H9 (cell line): ENCODE measurements at regions not wholly inside any gene's neighbourhood (a gene's known extent, or its start where the extent isn't known, plus 50 kb on each side); places are given as distances from the start of the nearest gene placed in this dataset.
"Not testable (repeated sequence)": the region's sequence is repeated elsewhere in the genome, so short reads cannot be mapped to it uniquely, and the experiment has no call there.

ENCODE experiments used
- DNase-seq: peaks from one replicate; pipeline ENCODE4 v3.0.0-alpha.2; 2017
- H2AFZ ChIP-seq: one replicate; pipeline ENCODE4 v1.6.1; 2013; ENCODE audit warnings: mild to moderate bottlenecking, low read length, control low read depth, moderate library complexity
- H2AK5ac ChIP-seq: 2 replicates; pipeline ENCODE4 v1.6.1; 2013; ENCODE audit warnings: low read length, control low read depth, mixed read lengths; ENCODE audit not compliant: insufficient read length
- H2BK120ac ChIP-seq: one replicate; pipeline ENCODE4 v1.6.1; 2013; ENCODE audit warnings: low read depth, mild to moderate bottlenecking, low read length, control low read depth, inconsistent platforms; ENCODE audit not compliant: poor library complexity, severe bottlenecking
- H2BK12ac ChIP-seq: 2 replicates; pipeline ENCODE4 v1.6.1; 2013; ENCODE audit warnings: low read length, control low read depth, mixed read lengths, low read depth; ENCODE audit not compliant: insufficient read length
- H2BK15ac ChIP-seq: 2 replicates; pipeline ENCODE4 v1.6.1; 2013; ENCODE audit warnings: low read depth, low read length, control low read depth
- H2BK20ac ChIP-seq: one replicate; pipeline ENCODE4 v1.6.1; 2013; ENCODE audit warnings: low read depth, mild to moderate bottlenecking, low read length, control low read depth, inconsistent platforms; ENCODE audit not compliant: poor library complexity, severe bottlenecking
- H2BK5ac ChIP-seq: 2 replicates; pipeline ENCODE4 v1.6.1; 2013; ENCODE audit warnings: low read length, control low read depth, mixed read lengths; ENCODE audit not compliant: insufficient read length
- H3K14ac ChIP-seq: 2 replicates; pipeline ENCODE4 v1.6.1; 2013; ENCODE audit warnings: low read length, control low read depth; ENCODE audit not compliant: insufficient read depth
- H3K18ac ChIP-seq: 2 replicates; pipeline ENCODE4 v1.6.1; 2013; ENCODE audit warnings: low read depth, mild to moderate bottlenecking, mixed read lengths, low read length, control low read depth; ENCODE audit not compliant: insufficient read length
- H3K23ac ChIP-seq: 2 replicates; pipeline ENCODE4 v1.6.1; 2013; ENCODE audit warnings: low read length, control low read depth, mixed read lengths, low read depth; ENCODE audit not compliant: insufficient read length
- H3K23me2 ChIP-seq: 2 replicates; pipeline ENCODE4 v1.6.1; 2013; ENCODE audit warnings: low read depth, mild to moderate bottlenecking, mixed read lengths, low read length, control low read depth; ENCODE audit not compliant: insufficient read length, poor library complexity, severe bottlenecking
- H3K27ac ChIP-seq: 2 replicates; pipeline ENCODE4 v1.5.1; 2013; ENCODE audit warnings: low read length, control low read depth, mixed read lengths, low read depth; ENCODE audit not compliant: insufficient read length
- H3K27me3 ChIP-seq: 2 replicates; pipeline ENCODE4 v1.6.1; 2013; ENCODE audit warnings: low read length, control low read depth, inconsistent platforms; ENCODE audit not compliant: insufficient read depth
- H3K4ac ChIP-seq: 2 replicates; pipeline ENCODE4 v1.6.1; 2013; ENCODE audit warnings: low read depth, mild to moderate bottlenecking, control low read depth, inconsistent platforms, low read length, moderate library complexity
- H3K4me1 ChIP-seq: 2 replicates; pipeline ENCODE4 v1.6.1; 2013; ENCODE audit warnings: low read length, control low read depth, inconsistent platforms; ENCODE audit not compliant: insufficient read depth
- H3K4me2 ChIP-seq: 2 replicates; pipeline ENCODE4 v1.6.1; 2013; ENCODE audit warnings: low read length, control low read depth, mixed read lengths; ENCODE audit not compliant: insufficient read length, insufficient read depth
- H3K56ac ChIP-seq: 2 replicates; pipeline ENCODE4 v1.6.1; 2013; ENCODE audit warnings: low read depth, mild to moderate bottlenecking, mixed read lengths, low read length, control low read depth; ENCODE audit not compliant: insufficient read length
- H3K79me1 ChIP-seq: 2 replicates; pipeline ENCODE4 v1.6.1; 2013; ENCODE audit warnings: low read depth, mild to moderate bottlenecking, moderate library complexity, low read length, control low read depth, inconsistent platforms; ENCODE audit not compliant: insufficient read depth, poor library complexity, severe bottlenecking
- H3K79me2 ChIP-seq: 2 replicates; pipeline ENCODE4 v1.6.1; 2013; ENCODE audit warnings: low read length, control low read depth, inconsistent platforms; ENCODE audit not compliant: insufficient read depth
- H3K9ac ChIP-seq: 2 replicates; pipeline ENCODE4 v1.6.1; 2013; ENCODE audit warnings: low read length, control low read depth, mixed read lengths; ENCODE audit not compliant: insufficient read length; ENCODE audit errors: extremely low read depth
- H3K9me3 ChIP-seq: one replicate; pipeline ENCODE4 v1.6.1; 2013; ENCODE audit warnings: low read depth, low read length, inconsistent platforms; ENCODE audit not compliant: control insufficient read depth
- H3T11ph ChIP-seq: one replicate; pipeline ENCODE4 v1.6.1; 2013; ENCODE audit warnings: mild to moderate bottlenecking, low read length, control low read depth, inconsistent platforms
- H4K20me1 ChIP-seq: one replicate; pipeline ENCODE4 v1.6.1; 2013; ENCODE audit not compliant: control insufficient read depth, insufficient read length, insufficient read depth
- H4K5ac ChIP-seq: 2 replicates; pipeline ENCODE4 v1.6.1; 2013; ENCODE audit warnings: low read depth, mild to moderate bottlenecking, mixed read lengths, low read length, control low read depth; ENCODE audit not compliant: insufficient read length
- H4K8ac ChIP-seq: replicated peaks from 2 replicates; pipeline ENCODE4 v1.6.1; 2013; ENCODE audit warnings: low read length, control low read depth, mixed read lengths, low read depth; ENCODE audit not compliant: insufficient read length
- H4K91ac ChIP-seq: 2 replicates; pipeline ENCODE4 v1.6.1; 2013; ENCODE audit warnings: low read depth, mild to moderate bottlenecking, moderate library complexity, mixed read lengths, low read length, control low read depth; ENCODE audit not compliant: insufficient read length
- H3K27ac Mint-ChIP-seq, 3 experiments: 2 replicates in 2 of 3; 3 replicates in 1 of 3; pipeline ENCODE4 v1.8.0; 2020 to 2021; ENCODE audit warnings: mixed read lengths in 3 of 3, mild to moderate bottlenecking in 1 of 3, moderate library complexity in 1 of 3
- H3K27me3 Mint-ChIP-seq: 2 replicates; pipeline ENCODE4 v1.8.0; 2021; ENCODE audit warnings: low read depth, mild to moderate bottlenecking, moderate library complexity, mixed read lengths
- H3K36me3 Mint-ChIP-seq, 3 experiments: 2 replicates in 2 of 3; 3 replicates in 1 of 3; pipeline ENCODE4 v1.8.0; 2020 to 2021; ENCODE audit warnings: low read depth in 3 of 3, mixed read lengths in 3 of 3; ENCODE audit not compliant: insufficient read depth in 1 of 3
- H3K4me1 Mint-ChIP-seq, 2 experiments: 2 replicates each; pipeline ENCODE4 v1.8.0; 2020; ENCODE audit warnings: mixed read lengths in 2 of 2
- H3K4me3 Mint-ChIP-seq, 2 experiments: 2 replicates in 1 of 2; 3 replicates in 1 of 2; pipeline ENCODE4 v1.8.0; 2020 to 2021; ENCODE audit warnings: mild to moderate bottlenecking in 2 of 2, mixed read lengths in 2 of 2, moderate library complexity in 1 of 2
- H3K9me3 Mint-ChIP-seq, 2 experiments: 2 replicates in 1 of 2; 3 replicates in 1 of 2; pipeline ENCODE4 v1.8.0; 2020; ENCODE audit warnings: mild to moderate bottlenecking in 2 of 2, mixed read lengths in 2 of 2, moderate library complexity in 1 of 2
- CTCF ChIP-seq: fragments of 200-600 bp; sonication (generic); conservative IDR thresholded peaks from 3 replicates; pipeline ENCODE4 v1.8.0; 2021; ENCODE audit warnings: antibody characterized with exemption, mild to moderate bottlenecking
- WGBS: extraction: QIAGEN DNeasy Blood & Tissue Kit; methylation state at CpG from one replicate; pipeline ENCODE4 v1.1.7; 2013; ENCODE audit warnings: missing lambda C conversion rate, low lambda C conversion rate, mixed read lengths; ENCODE audit not compliant: insufficient read length; ENCODE audit errors: extremely low coverage; 5-methylcytosine and 5-hydroxymethylcytosine counted together

- no peak for TF ChIP-seq CTCF
- Mint-ChIP-seq H3K27ac (no peak overlapping the region), H3K4me1 (no peaks in the 10 kb centered on the region), H3K4me3 (no peak overlapping the region), H3K9me3 (no peaks in the 10 kb centered on the region), H3K36me3 (no peaks in the 10 kb centered on the region; a peak in 1 of 7 replicates), H3K27me3 (no peaks in the 10 kb centered on the region)
- no peak overlapping the region for H2BK5ac ChIP-seq
- H4K5ac ChIP-seq = no peak overlapping the region
- H3K4me2 ChIP-seq = no peak overlapping the region
- DNase-seq = no peak
- no peak overlapping the region for H2BK12ac ChIP-seq
- no peaks in the 10 kb centered on the region for H4K20me1 ChIP-seq
- no peaks in the 10 kb centered on the region for H3K79me1 ChIP-seq
- H2AFZ ChIP-seq = no peak overlapping the region
- H3K79me2 ChIP-seq = no peaks in the 10 kb centered on the region
- H4K8ac ChIP-seq = no peak overlapping the region
- no CpG with 5 or more reads among the region's 1 CpG for WGBS
- H3T11ph ChIP-seq = no peak overlapping the region
- H3K4me1 ChIP-seq = no peaks in the 10 kb centered on the region
- no peak overlapping the region for H2BK20ac ChIP-seq
- H2BK15ac ChIP-seq = no peak overlapping the region
- no peak overlapping the region for H3K56ac ChIP-seq
- H4K91ac ChIP-seq = no peak overlapping the region
- H3K23me2 ChIP-seq = no peaks in the 10 kb centered on the region
- H3K23ac ChIP-seq = no peak overlapping the region
- H3K9me3 ChIP-seq = no peaks in the 10 kb centered on the region
- H3K18ac ChIP-seq = no peak overlapping the region
- no peak overlapping the region for H3K14ac ChIP-seq
- no peak overlapping the region for H3K4ac ChIP-seq
- no peaks in the 10 kb centered on the region for H3K27me3 ChIP-seq
- no peak overlapping the region for H3K27ac ChIP-seq
- no peak overlapping the region for H2AK5ac ChIP-seq
- no peak overlapping the region for H3K9ac ChIP-seq
- no peak overlapping the region for H2BK120ac ChIP-seq
Measured at GRCh38 chr2:192932376-192932775, 737.6 kb upstream of the TMEFF2 start.

- not testable (repeated sequence) for H2BK120ac ChIP-seq, H3K4ac ChIP-seq, H3K56ac ChIP-seq, H4K20me1 ChIP-seq, H3K79me1 ChIP-seq, H3K27ac Mint-ChIP-seq, H3K27me3 Mint-ChIP-seq, H2BK12ac ChIP-seq, H2BK20ac ChIP-seq, H4K8ac ChIP-seq, DNase-seq, H2AFZ ChIP-seq, H3K4me1 ChIP-seq, H3K23ac ChIP-seq, H3K18ac ChIP-seq, H3K14ac ChIP-seq, H3K9ac ChIP-seq, H3K4me3 Mint-ChIP-seq, H4K5ac ChIP-seq, H2AK5ac ChIP-seq, H3K27ac ChIP-seq, H3K23me2 ChIP-seq, H3K4me2 ChIP-seq, H3T11ph ChIP-seq, H3K27me3 ChIP-seq, H2BK15ac ChIP-seq, H4K91ac ChIP-seq, H3K79me2 ChIP-seq, H3K9me3 ChIP-seq, H2BK5ac ChIP-seq
- Mint-ChIP-seq H3K9me3 (peaks cover 18 to 19% of the 10 kb centered on the region in 2 experiments), H3K4me1 (peaks cover 6 to 16% of the 10 kb centered on the region in 2 experiments), H3K36me3 (peaks cover 3 to 15% (median 8%) of the 10 kb centered on the region in 3 experiments; a peak in 4 of 7 replicates)
- no CpG with 5 or more reads among the region's 4 CpGs for WGBS
Measured at GRCh38 chr2:192921631-192922030, 726.9 kb upstream of the TMEFF2 start.
